Gastroesophageal sphincter (tissue), 4 donors: ENCODE measurements at regions not wholly inside any gene's neighbourhood (a gene's known extent, or its start where the extent isn't known, plus 50 kb on each side); places are given as distances from the start of the nearest gene placed in this dataset.

Source experiments
- ATAC-seq: fragments of 150-250 bp; one replicate; pipeline ENCODE4 v1.9.1; 2016; ENCODE audit warnings: mild to moderate bottlenecking, moderate library complexity
- H3K27ac ChIP-seq, 4 donors: fragments of 200-600 bp; sonication (generic) in 3 of 4; 1 replicate in 3 of 4; 2 replicates in 1 of 4; pipeline ENCODE4 v1.5.1; 2016 to 2019
- H3K27me3 ChIP-seq: fragments of 200-600 bp; sonication (generic); one replicate; pipeline ENCODE4 v1.5.1; 2019
- H3K36me3 ChIP-seq, 2 donors: fragments of 200-600 bp; sonication (generic); one replicate each; pipeline ENCODE4 v1.5.1; 2019; ENCODE audit warnings: control low read depth in 1 of 2
- H3K4me1 ChIP-seq, 3 donors: fragments of 200-600 bp; sonication (generic); 1 replicate in 2 of 3; 2 replicates in 1 of 3; pipeline ENCODE4 v1.5.1; 2016 to 2019; ENCODE audit warnings: control low read depth in 2 of 3
- H3K4me3 ChIP-seq, 2 donors: fragments of 200-600 bp; sonication (generic); one replicate each; pipeline ENCODE4 v1.5.1; 2019; ENCODE audit warnings: mild to moderate bottlenecking in 1 of 2, moderate library complexity in 1 of 2
- H3K9me3 ChIP-seq, 3 donors: fragments of 200-600 bp; sonication (generic); one replicate each; pipeline ENCODE4 v1.5.1; 2017 to 2019; ENCODE audit warnings: control low read depth in 2 of 3
- EP300 ChIP-seq: sonication (generic); formaldehyde crosslinking; IDR thresholded peaks from one replicate; pipeline ENCODE4 v1.6.1; 2017; ENCODE audit warnings: antibody characterized with exemption, mild to moderate bottlenecking
- POLR2A ChIP-seq, 2 donors: fragments of 450-650 bp; IDR thresholded peaks; one replicate each; pipeline ENCODE4 v1.6.1; 2017; ENCODE audit warnings: antibody characterized with exemption in 2 of 2, mild to moderate bottlenecking in 2 of 2, moderate library complexity in 1 of 2
- POLR2AphosphoS5 ChIP-seq: sonication (generic); formaldehyde crosslinking; IDR thresholded peaks from one replicate; pipeline ENCODE4 v1.6.1; 2017; ENCODE audit warnings: antibody characterized with exemption
- WGBS, 2 donors: methylation state at CpG; one replicate each; pipeline ENCODE4 v1.1.5; 2018; ENCODE audit warnings: low coverage in 1 of 2; 5-methylcytosine and 5-hydroxymethylcytosine counted together
- TF ChIP-seq, protein P1 (sequence below), 4 experiments: fragments of 200-600 bp in 2 of 4; fragments of 450-650 bp in 2 of 4; sonication (generic) in 1 of 4; IDR thresholded peaks; one replicate each; pipeline ENCODE4 v1.5.1; 2017 to 2019; ENCODE audit warnings: antibody characterized with exemption in 4 of 4, mild to moderate bottlenecking in 2 of 4, moderate library complexity in 2 of 4

DNA sequence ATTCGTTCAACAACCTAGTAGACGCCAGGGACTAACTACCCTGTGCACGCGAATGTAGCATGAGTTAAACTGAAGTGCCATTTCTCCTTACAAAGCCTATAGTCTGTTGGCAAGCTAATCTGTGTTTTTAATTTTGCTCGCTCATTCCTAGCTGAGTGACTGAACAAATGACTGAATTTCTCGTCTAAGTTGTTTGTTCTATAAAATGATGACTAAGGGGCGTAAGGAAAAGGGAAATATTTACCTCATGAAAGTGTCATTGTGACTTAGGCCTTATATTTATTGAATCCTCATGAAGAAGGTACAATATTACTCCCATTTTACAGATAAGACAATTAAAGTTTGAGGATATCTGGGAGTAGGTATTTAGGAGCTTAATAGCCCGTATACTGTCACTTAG is 818.3 kb upstream of the ALCAM start:
- H3K27me3 ChIP-seq = no peaks in the 10 kb centered on the region
- H3K36me3 ChIP-seq = no peaks in the 10 kb centered on the region
- TF ChIP-seq, protein P1, sequence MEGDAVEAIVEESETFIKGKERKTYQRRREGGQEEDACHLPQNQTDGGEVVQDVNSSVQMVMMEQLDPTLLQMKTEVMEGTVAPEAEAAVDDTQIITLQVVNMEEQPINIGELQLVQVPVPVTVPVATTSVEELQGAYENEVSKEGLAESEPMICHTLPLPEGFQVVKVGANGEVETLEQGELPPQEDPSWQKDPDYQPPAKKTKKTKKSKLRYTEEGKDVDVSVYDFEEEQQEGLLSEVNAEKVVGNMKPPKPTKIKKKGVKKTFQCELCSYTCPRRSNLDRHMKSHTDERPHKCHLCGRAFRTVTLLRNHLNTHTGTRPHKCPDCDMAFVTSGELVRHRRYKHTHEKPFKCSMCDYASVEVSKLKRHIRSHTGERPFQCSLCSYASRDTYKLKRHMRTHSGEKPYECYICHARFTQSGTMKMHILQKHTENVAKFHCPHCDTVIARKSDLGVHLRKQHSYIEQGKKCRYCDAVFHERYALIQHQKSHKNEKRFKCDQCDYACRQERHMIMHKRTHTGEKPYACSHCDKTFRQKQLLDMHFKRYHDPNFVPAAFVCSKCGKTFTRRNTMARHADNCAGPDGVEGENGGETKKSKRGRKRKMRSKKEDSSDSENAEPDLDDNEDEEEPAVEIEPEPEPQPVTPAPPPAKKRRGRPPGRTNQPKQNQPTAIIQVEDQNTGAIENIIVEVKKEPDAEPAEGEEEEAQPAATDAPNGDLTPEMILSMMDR (IDR thresholded peaks at IDR 0.05) = no peak
- no peak for TF ChIP-seq EP300
- TF ChIP-seq POLR2A (IDR thresholded peaks at IDR 0.05) = no peak
- TF ChIP-seq POLR2AphosphoS5 = no peak
- no peak overlapping the region for H3K27ac ChIP-seq
- no peaks in the 10 kb centered on the region for H3K4me1 ChIP-seq
- H3K4me3 ChIP-seq = no peak overlapping the region
- no peak for ATAC-seq
- 73 to 89% methylated on average over 8 of the region's 8 CpGs for WGBS, 2 donors
- H3K9me3 ChIP-seq = no peaks in the 10 kb centered on the region

DNA sequence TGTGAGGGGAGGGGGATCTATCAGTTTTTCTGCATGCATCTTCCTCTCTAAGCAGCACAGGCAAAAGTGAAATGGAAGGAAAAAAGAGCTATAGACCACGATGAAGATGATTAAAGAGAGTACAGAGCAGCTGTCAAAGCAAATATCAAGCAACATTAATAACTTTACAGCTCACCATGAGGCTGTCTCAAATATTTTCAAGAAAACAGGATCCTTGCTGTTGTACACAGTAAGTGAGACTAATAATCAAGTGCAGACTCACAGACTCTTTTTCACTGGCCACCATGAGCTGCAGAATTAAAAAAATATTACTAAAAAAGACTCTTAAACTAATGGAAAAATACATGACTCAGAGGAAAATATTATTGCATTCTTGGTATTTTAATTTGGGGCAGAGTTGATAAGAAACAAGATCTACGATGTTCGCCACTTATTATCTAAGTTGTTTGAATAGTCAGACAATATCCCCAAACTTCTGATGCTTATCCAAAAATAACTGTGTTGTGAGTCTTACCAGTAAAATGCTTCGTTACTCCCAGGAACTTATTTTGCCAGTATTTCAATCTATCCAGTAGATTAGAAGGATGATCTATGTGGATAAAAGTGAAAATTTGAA is 817.5 kb upstream of the ALCAM start:
- H3K27ac ChIP-seq = no peak overlapping the region
- TF ChIP-seq POLR2AphosphoS5 = no peak
- TF ChIP-seq, protein P1 (IDR thresholded peaks at IDR 0.05) = no peak
- no peak for TF ChIP-seq EP300
- TF ChIP-seq POLR2A (IDR thresholded peaks at IDR 0.05) = no peak
- no peaks in the 10 kb centered on the region for H3K36me3 ChIP-seq
- no peaks in the 10 kb centered on the region for H3K9me3 ChIP-seq
- WGBS, 2 donors = 31 to 51% methylated on average over 4 of the region's 4 CpGs
- H3K27me3 ChIP-seq = no peaks in the 10 kb centered on the region
- ATAC-seq = no peak
- H3K4me1 ChIP-seq = no peaks in the 10 kb centered on the region
- no peak overlapping the region for H3K4me3 ChIP-seq

DNA sequence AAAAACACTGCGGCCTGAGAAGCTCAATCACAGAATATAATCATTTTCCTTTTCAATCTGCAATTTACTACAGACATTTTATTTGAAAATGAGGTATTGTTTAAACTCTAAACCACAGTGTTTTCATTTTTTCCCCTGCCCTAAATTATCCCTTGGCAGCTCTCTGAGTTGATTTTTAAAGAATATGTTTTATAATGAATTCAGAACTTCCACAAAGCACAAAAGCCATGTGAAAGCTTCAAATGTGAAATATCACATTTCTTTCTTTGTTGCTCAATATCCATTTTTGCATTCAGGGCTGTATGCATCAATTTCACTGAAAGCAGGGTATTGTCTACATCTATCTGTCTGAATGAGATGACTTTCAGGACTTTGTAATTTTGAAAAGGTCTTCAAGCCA is 813.6 kb upstream of the ALCAM start:
- Histone ChIP-seq H3K4me1 (no peaks in the 10 kb centered on the region), H3K36me3 (no peaks in the 10 kb centered on the region), H3K27me3 (no peaks in the 10 kb centered on the region), H3K9me3 (no peaks in the 10 kb centered on the region), H3K4me3 (no peak overlapping the region), H3K27ac (no peak overlapping the region)
- no peak for ATAC-seq
- 70 to 75% methylated on average over 1 of the region's 1 CpG for WGBS, 2 donors
- TF ChIP-seq EP300 (no peak), POLR2AphosphoS5 (no peak), POLR2A (IDR thresholded peaks at IDR 0.05) (no peak)
- TF ChIP-seq, protein P1 (IDR thresholded peaks at IDR 0.05) = no peak

DNA sequence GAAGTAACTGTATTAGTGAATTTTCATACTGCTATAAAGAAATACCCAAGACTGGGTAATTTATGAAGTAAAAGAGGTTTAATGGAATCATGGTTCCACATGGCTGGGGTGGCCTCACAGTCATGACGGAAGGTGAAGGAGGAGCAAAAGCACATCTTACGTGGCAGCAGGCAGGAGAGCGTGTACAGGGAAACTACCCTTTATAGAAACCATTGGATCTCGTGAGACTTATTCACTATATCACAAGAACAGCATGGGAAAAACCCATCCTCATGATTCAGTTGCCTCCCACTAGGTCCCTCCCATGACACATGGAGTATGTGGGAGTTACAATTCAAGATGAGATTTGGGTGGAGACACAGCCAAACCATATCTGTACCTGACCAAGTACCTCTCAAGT is 812.3 kb upstream of the ALCAM start:
- ATAC-seq = no peak
- H3K4me1 ChIP-seq = no peaks in the 10 kb centered on the region
- 83 to 100% methylated on average over 1 to 4 of the region's 4 CpGs for WGBS, 2 donors
- H3K9me3 ChIP-seq = no peaks in the 10 kb centered on the region
- no peak overlapping the region for H3K4me3 ChIP-seq
- no peak overlapping the region for H3K27ac ChIP-seq
- H3K27me3 ChIP-seq = no peaks in the 10 kb centered on the region
- TF ChIP-seq POLR2A (IDR thresholded peaks at IDR 0.05) (no peak), EP300 (no peak), POLR2AphosphoS5 (no peak)
- TF ChIP-seq, protein P1 (IDR thresholded peaks at IDR 0.05) = no peak
- no peaks in the 10 kb centered on the region for H3K36me3 ChIP-seq

DNA sequence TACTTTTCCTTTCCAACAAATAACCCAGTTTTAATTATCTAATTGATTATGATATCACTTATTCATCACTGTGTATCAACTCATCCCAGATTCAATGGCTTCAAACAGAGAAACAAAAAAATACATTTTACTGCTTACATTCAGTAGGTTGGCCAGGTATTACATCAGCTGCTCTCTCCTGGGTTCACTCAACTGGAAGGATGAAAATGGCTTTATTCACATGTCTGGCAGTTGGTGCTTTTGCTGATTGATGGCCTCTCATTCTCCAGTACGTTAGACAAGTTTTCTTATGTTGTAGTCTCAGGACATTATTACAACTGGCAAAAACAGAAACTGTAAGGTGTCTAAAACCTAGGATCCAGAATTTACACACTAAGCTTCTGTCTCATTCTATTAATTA is 811.0 kb upstream of the ALCAM start:
- WGBS, 2 donors = 20 to 50% methylated on average over 1 of the region's 1 CpG
- H3K27ac ChIP-seq = no peak overlapping the region

More for the DNA sequence above, 811.0 kb upstream of the ALCAM start:
- TF ChIP-seq, protein P1 (IDR thresholded peaks at IDR 0.05) = no peak
- TF ChIP-seq EP300 (no peak), POLR2AphosphoS5 (no peak), POLR2A (IDR thresholded peaks at IDR 0.05) (no peak)
- no peaks in the 10 kb centered on the region for H3K9me3 ChIP-seq
- no peak overlapping the region for H3K4me3 ChIP-seq
- H3K36me3 ChIP-seq = no peaks in the 10 kb centered on the region
- H3K27me3 ChIP-seq = no peaks in the 10 kb centered on the region
- no peak for ATAC-seq
- no peaks in the 10 kb centered on the region for H3K4me1 ChIP-seq
